SW 1271 (cell line): ENCODE measurements at regions not wholly inside any gene's neighbourhood (a gene's known extent, or its start where the extent isn't known, plus 50 kb on each side); places are given as distances from the start of the nearest gene placed in this dataset.

Experiments used
- DNase-seq, 2 experiments: peaks; one replicate each; lab custom pipeline; 2025; lab: John Stamatoyannopoulos, UW

DNA sequence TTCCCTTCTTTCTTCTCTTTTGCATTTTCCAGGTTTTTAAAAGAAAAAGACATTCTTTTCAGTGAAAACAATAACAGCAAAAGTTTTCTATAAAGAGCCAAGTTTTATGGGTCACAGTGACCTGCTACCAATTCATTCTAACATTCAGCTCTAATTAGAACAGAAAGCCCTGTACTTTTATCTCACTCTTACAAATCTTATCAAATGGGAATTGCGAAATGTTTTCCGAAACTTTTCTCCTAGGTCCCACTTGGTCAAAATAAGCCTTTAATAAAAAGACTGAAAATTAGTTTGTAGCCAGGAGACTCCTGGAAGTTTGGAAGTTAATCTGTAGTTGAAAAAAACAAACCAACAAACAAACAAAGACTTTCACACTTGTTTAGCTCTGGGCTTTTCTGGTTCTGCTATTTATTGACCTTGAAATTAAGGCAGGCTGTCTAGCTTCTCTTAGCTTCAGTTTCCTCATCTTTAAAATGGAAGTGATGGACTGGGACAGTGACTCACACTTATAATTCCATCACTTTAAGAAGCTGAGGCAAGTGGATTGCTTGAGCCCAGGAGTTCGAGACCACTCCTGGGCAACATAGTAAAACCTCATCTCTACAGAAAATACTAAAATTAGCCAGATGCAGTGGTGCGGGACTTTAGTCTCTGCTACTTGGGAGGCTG, 613.5 kb upstream of the CDH4 start:
- DNase-seq: no peak

DNA sequence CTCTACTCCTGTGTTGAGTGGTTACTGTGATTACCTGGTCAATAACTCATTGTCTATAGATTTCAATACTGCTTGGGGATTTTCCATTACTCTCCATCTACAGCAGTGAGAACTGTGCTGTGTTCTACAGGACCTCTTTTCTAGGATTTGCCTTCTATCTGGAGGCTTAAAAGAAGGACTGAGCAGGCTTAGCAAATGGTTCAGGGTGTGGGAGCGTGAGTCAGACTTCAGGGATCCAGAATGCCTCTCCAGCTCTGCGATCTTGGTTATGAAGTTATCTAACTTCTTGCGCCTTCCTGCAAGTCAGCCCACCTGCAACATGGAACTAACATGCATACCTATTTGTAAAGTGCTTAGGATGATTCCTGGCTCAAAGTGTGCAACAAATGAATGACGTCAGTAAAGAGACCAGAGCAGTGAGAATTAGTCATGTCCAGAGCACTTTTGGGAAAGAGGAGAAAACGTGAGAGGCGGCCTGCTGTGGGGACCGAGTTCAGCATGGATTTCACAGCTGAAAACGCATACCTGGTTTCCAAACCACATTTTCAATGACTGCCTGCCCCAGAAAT, 610.1 kb upstream of the CDH4 start:
- DNase-seq: no peak

DNA sequence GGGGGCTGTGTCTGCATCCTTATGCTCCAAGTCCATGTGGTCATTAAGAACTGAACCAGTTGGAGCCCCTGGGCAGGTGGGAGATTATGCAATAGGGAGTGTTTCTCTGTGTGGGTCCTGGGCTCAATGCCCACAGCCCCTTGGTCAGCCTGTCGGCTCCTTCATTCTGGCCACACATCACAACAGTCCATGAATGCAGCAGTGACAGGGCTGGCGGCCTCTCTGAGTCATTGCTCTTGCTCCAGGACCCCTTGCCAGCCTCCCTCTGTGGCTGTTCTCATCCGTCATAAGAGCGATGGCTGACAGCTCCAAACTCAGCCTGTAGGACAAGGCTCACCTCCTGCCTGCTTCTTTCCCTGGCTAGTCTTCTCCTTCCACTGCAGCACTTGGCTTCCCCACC, 609.5 kb upstream of the CDH4 start:
- no peak for DNase-seq

DNA sequence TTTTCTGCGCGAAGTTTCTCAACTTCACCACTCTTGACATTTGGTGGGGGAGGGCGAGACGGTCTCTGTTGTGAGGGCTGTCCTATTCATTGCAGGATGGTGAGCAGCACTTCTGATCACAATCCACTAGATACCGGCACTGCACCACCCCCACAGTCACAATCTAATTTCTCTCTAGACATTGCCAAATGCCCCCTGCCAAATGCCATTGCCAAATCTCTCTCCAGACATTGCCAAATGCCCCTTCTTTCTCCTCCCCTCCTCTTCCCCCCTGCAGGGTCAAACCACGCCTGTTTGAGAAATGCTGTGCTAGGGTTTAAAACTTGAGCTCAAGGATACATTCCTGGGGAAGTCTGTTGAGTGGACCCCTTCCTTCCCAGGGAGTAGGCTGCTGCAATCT, 603.5 kb upstream of the CDH4 start:
- DNase-seq: no peak

DNA sequence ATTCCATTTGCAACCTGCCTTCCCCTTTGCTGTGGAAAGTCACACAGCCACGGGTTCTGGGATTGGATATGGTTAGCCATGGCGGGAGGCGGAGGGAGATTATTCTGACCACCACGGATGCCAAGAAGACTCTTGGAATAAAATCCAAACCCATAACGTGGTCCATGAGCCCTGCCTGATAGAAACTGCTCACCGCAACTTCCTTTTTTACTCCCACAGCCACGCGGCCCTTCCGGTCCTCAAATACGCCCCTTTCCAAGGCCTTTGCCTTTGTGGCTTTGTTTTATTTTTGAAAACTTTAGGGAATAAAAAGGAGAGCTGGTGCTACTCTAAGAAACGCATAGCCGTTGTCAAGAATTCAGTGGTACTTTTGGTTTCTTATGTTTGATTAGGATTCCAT, 602.5 kb upstream of the CDH4 start:
- DNase-seq: no peak

DNA sequence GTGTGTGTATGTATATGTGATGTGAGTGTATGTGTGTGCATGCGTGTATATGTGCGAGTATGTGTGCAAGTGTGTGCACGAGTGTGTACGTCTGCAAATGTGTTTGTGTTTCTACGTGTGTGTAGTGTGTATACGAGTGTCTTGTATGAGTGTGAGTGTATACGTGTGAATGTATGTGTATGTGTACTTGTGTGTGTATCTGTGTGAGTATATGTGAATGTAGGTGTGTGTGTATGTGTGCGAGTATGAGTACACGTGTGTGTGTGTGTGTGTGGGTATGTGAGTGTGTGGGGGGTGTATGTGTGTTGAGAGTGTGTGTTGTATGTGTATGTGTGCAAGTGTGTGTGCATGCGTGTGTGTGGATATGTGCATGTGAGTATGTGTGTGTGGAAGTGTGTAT, 602.0 kb upstream of the CDH4 start:
- no peak for DNase-seq

DNA sequence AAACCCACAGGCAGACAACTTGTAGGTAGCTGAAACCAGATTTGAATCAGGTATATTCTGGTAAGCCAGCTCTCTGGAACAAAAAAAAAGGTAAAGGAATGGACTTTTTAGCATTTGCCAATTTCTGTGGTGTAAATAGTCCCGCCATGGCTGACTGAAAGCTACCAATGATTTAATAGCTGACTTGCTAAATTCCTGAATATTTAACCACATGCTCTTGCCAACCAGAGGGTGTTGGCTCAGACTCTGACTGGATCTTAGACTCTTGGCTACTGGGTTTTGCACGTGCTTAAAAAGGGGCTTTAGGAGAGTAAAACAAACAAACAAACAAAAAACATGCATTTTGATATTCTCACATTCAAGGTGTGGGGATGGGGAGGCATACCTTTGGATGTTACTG, 600.0 kb upstream of the CDH4 start:
- DNase-seq: no peak

DNA sequence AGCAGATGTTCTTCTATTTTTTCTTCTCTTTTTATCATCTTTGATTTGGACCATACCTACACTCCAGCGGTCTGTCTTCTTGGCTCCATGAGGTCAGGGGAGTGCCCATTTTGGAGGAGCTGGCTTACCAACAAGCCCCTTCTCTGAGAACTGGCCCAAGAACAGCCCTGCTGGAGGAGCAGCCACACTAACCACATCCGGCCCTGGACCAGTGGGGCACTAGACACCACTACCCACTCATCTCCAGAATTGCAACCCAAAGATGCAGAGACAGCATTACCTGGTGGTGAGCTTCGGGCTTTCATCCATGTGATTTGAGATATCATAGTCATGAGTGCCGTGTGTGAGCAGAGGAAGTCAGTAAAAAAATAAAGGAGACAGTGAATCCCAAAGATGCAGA, 599.4 kb upstream of the CDH4 start:
- DNase-seq: no peak

DNA sequence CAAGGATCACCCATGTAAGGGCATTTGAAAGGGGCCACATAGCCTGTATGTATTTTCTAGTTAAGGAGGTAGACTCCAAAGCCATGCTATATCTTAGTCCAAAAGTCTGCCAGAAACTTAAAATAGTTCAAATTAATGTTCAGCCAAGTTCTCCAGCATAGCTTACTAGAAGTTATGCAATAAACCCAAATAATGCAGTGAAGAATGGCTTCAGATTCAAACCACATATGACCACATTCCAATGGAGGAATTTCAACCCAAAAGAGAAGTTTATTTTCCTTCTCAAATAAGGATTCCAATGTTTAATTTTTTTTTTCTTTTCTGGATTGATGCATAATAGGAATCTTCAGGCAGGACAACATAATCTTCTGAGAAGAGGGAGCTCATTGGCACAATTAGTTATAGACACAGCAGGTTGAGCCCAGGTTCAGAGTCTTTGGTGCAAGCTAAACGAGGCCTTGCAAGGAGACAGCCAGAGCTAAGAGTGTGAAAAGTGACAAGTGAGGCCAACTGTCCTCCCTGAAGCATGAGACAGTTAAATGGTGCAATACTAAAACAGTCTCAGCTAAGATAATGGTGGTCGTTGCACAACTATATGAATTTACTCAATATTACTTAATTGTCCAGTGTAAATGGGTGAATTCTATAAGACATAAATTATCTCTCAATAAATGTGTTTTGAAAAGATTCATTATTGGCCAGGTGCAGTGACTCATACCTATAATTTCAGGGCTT, 598.8 kb upstream of the CDH4 start:
- no peak for DNase-seq

DNA sequence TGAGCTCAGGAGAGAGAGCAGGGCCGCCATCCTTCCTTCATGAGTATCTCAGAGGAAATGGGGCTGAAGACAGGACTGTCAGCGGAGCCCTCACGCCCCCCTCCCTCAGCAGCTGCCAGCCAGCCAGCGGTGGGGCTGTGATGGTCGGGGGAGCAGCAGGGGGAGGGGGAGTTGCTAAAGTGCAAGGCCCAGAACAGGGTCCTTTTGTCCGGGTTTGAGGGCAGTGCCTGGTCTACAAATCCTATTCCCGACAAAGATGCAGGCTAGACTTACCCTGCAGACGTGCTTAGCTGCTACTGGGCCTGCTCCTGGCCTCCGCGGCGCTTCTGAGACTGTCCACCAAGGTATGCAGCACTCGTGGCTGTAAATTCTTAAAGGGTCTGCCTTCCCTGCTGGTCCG, 593.4 kb upstream of the CDH4 start:
- no peak for DNase-seq

DNA sequence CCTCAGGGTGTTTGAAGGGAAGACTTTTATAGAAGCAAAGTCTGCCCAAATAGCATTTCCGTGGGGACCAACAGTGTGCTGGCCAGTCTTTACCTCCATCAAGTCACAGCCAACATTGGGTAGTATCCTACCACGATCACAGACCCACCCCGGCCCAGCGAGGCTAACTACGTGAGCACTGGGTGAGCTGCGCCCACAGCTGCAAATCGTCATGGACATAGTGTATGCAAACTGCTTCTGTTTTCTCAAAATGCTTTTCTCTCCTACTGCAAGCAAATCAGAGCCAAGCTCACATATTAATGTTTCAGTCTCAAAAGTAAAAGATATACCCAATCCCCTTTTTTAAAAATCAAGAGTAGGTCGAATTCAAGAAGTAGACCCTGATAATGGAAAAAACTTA, 592.8 kb upstream of the CDH4 start:
- no peak for DNase-seq

DNA sequence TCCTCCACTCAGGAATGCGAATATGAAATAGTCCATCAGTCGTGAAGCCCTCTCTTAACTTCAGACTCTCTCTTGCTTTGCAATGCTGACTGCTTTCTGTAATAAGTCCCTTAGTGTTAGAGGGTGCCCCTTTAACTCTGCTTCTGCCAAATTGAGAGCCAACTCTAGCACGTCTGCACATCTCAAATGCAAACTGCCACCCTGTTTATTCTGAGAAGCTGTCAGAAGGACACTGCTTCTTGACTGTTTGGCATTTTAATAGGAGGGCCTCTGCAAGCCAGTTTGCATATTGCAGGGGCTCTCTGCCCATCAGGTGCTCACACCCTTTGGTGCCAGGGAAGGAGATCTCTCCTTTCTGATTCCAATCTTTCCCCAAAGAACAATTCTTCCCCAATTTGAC, 589.8 kb upstream of the CDH4 start:
- no peak for DNase-seq

DNA sequence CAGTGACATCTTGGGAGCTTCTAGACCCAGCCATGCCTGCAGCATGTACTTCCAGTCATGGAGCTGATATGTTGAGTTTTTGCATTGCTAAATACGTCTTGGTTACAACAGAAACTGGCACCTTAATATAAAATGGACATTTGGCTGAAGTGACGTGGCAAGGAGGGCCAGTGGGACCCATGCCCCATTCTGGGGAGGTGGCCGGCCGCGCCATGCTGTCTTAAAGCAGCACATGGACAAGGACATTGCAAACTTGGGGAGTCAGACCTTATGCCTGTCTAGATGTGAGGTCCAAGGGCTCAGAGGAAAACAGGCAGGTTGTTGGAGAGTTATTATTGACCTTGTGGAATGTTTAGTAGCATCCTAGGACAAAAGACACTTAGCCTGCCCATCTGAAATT, 588.0 kb upstream of the CDH4 start:
- DNase-seq: no peak

DNA sequence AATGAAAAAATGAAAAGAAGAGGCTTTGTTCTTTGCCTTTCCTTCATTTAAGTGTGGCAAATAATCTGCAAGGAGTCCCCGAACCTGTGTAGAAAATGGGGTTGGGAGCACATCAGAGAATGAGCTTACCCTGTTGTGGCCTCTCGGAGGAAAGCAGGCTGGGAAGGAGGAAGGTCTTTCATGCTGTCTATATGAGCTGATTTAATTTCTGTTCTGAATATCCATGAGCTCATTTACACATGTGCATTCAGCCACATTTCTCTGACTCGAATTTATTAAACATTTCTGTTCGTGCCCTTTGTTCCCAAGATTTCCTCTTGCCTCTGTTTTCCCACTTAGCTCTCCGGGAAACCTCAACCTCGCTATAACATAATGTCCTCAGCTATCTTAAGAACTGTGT, 584.4 kb upstream of the CDH4 start:
- DNase-seq: no peak

DNA sequence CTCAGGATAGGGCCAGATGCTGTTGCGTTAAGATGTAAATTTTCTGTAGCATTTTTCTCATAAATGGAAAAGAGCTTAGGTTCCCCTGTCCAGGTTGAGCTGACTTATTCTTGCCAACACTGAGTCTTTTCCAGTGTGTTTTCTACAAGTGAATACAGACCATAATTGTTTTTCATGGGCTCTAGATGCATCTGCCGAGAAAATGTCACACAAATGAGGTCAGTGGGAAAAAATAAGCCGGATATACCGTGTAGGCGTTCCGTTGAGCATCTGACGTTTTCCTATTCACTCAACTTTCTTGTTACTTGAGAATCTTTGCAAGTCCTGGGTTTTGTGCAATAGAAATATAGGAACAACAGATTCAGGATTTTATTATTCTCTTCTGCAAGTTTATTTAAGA, 582.9 kb upstream of the CDH4 start:
- DNase-seq: no peak

DNA sequence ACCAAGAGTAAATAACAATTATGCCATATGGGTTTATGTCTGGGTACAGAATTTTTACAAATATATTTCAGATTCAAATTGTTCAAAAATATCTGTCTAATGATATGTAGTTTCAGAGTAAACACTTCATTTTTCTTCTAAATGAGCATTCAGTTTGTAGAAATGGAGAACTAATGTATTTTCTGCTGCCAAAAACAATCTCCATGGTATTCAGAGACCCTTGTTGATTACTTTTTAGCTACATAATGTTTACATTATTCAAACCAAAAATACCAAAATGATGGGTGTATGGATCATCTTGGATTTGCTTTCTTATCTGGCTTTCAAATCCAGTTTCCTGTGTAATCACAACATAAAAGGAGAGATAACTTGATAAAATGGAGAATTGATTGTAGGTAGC, 576.0 kb upstream of the CDH4 start:
- no peak for DNase-seq

DNA sequence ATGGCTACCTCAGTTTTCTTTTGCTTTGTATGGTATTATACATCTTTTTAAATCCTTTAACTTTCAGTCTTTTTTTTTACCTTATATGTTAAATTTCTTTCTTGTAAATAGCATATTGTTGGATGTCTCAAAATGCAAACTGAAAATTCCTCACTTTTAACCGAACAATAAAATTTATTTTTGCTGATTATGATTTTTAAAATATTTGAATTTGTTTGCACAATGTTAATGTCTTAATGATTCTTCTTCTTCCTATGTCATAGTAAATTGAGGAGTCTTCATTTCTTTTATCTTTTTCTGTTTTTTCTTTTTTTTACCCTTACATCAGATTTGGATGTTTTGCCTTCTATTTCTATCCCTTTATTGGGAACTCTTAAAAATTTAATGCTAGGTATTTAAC, 574.2 kb upstream of the CDH4 start:
- no peak for DNase-seq

DNA sequence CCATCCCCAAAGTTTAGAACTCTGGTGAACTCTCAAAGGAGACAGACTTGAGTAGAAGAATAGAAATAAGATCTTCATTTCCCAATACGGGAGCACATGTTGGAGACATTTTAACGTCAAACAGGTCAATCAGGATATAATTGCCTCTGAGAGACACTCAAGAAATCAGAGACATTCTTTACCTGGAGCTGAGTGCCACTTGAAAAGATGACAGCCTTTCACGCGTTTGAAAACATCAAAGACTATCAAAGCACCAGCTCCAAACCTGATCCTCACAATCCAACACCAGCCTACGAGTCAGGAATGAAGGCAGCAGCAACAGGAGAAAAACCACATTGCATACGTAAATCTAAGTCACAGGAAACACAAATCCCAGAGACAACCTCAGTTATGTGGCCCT, 571.5 kb upstream of the CDH4 start:
- no peak for DNase-seq

DNA sequence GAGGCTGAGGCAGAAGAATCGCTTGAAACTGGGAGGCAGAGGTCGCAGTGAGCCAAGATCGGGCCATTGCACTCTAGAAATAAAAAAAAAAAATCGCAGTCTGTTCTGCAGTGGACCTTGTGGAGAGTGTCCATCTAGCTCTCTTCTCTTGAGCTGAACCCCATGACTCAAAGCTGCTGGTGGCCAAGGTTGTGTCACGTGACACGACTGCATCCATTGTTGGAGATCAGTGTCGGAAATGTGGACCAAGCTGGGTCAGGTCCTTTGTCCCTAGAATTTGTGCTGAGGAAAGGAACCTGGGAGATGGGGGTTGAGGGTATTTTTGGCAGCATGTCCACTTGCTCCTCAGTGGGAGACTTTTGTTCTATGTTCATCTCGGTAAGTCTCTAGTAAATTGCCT, 564.8 kb upstream of the CDH4 start:
- no peak for DNase-seq

DNA sequence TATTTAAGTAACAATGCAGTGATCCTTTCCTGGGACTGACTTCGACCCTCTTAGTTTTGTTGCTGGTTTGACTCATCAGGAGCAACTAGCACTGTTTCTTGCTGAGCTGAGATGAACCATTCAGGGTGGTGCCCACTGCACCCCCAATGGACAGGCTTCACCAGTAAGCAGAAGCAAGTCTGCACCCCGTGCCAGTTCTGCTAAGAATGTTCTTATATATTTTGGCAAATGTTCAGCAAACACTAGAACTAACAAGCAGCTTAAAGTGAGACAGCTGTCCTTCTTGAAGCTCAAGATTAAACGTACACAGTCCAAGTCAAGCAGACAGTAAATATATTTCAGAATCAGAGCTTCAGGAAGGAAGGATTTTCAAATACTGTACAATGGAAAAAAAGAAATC, 561.3 kb upstream of the CDH4 start:
- no peak for DNase-seq

DNA sequence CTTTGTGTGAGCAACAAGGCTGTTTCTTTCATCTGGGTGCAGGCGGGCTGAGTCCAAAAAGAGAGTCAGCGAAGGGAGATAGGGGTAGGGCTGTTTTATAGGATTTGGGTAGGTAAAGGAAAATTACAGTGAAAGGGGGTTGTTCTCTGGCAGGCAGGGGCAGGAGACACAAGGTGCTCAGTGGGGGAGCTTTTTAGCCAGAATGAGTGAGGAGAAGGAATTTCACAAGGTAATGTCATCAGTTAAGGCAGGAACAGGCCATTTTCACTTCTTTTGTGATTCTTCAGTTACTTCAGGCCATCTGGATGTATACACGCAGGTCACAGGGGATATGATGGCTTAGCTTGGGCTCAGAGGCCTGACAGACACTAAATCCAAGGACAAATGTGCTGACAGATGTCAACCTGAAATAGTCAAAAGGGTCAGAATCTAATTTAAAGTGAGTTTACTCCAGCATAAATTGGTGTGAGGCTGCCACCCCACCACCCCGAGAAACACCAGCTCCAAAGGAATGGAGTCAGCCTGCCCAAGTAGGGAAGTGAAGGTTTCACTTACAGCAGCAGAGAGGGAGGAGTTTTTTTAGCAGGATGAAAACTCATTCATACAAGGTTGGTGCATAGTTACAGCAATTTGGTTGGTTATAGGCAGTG, 560.0 kb upstream of the CDH4 start:
- DNase-seq: no peak

DNA sequence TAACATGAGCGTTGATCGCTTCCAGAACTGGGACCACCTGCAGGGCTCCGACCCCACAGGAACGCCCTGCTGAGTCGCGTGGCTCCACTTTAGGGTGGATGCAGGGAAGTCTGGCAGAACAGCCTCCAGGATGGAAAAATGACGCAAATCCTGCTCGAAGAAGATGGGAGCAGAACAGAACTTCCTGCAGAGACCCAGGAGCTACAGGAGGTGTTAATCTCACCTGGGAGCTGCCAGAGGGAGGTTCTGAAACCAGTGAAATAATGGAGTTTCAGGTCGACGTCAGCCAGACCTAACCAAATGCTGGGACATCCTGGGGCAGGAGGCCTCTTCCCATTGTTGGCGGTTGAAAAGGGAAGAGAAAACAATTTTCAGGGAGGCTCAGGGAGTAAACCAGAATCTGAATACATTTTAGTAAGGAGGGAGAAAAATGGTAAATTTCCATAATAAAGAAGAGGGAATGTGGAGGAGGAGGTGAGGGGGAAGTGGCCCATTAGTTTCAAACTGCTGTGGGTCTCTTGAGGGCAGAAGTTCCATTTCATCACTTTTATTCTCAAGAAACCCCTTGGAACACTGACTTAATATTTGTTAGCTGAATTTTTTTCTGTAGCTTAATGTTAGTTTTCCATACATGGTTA, 558.4 kb upstream of the CDH4 start:
- no peak for DNase-seq

DNA sequence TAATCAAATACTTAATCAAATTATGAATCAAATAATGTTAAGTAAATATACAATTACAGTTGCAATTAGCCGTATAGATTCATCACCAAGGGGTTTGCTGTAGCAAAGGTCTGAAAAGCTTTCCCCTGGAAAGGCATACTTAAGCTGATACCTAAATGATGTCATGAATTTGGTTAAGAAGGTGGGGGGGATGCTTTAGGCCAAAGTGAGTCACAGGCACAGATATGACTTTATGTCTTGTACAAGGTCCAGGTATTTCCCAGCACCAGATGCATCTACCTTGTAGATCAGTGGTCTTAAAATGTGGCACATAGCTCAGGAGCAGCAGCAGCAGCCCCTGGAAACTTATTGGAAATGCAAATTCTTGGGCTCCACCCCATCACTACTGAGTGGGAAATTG, 557.3 kb upstream of the CDH4 start:
- DNase-seq: peak in 1 of 2 experiments; percentile 10
